HG02763 (cell line): ENCODE measurements at regions not wholly inside any gene's neighbourhood (a gene's known extent, or its start where the extent isn't known, plus 50 kb on each side); places are given as distances from the start of the nearest gene placed in this dataset.
"Not testable (repeated sequence)": the region's sequence is repeated elsewhere in the genome, so short reads cannot be mapped to it uniquely, and the experiment has no call there.

Experiments
- ATAC-seq: cut with Tn5 transposase; IDR thresholded peaks from one replicate; pipeline ENCODE4 v1.9.1; 2021; ENCODE audit warnings: mild to moderate bottlenecking, moderate library complexity; ENCODE audit not compliant: unreplicated experiment

- no peak for ATAC-seq
Observed at GRCh38 chr3:147662705-147663104, 253.5 kb downstream of the ZIC1 start.

GRCh38 chr3:147669077-147669476, 259.9 kb downstream of the ZIC1 start:
- no peak for ATAC-seq

GRCh38 chr3:147672035-147672434, 262.9 kb downstream of the ZIC1 start:
- no peak for ATAC-seq

- ATAC-seq: no peak
Observed at GRCh38 chr3:147672436-147672835, 263.3 kb downstream of the ZIC1 start.

GRCh38 chr3:147675761-147676160, 266.6 kb downstream of the ZIC1 start:
- no peak for ATAC-seq

- no peak for ATAC-seq
Observed at GRCh38 chr3:147680837-147681483, 271.8 kb downstream of the ZIC1 start.

GRCh38 chr3:147688868-147689267, 279.7 kb downstream of the ZIC1 start:
- ATAC-seq: no peak

- no peak for ATAC-seq
Observed at GRCh38 chr3:147699175-147699838, 290.1 kb downstream of the ZIC1 start.

- ATAC-seq: no peak
Observed at GRCh38 chr3:147701195-147701594, 292.0 kb downstream of the ZIC1 start.

- ATAC-seq: no peak
Observed at GRCh38 chr3:147702509-147702908, 293.3 kb downstream of the ZIC1 start.

- no peak for ATAC-seq
Observed at GRCh38 chr3:147705651-147706051, 296.5 kb downstream of the ZIC1 start.

- not testable (repeated sequence) for ATAC-seq
Observed at GRCh38 chr3:147710753-147711152, 301.6 kb downstream of the ZIC1 start.

GRCh38 chr3:147712357-147712756, 303.2 kb downstream of the ZIC1 start:
- ATAC-seq: no peak

GRCh38 chr3:147712758-147713157, 303.6 kb downstream of the ZIC1 start:
- ATAC-seq: not testable (repeated sequence)

- ATAC-seq: no peak
Observed at GRCh38 chr3:147713234-147714133, 304.3 kb downstream of the ZIC1 start.

- no peak for ATAC-seq
Observed at GRCh38 chr3:147729641-147730040, 320.5 kb downstream of the ZIC1 start.

GRCh38 chr3:147730284-147730683, 321.1 kb downstream of the ZIC1 start:
- no peak for ATAC-seq

GRCh38 chr3:147733217-147733616, 324.1 kb downstream of the ZIC1 start:
- no peak for ATAC-seq

- ATAC-seq: no peak
Observed at GRCh38 chr3:147735616-147736015, 326.5 kb downstream of the ZIC1 start.

- ATAC-seq: no peak
Observed at GRCh38 chr3:147736226-147736625, 327.1 kb downstream of the ZIC1 start.

GRCh38 chr3:147737376-147737775, 328.2 kb downstream of the ZIC1 start:
- ATAC-seq: no peak

- no peak for ATAC-seq
Observed at GRCh38 chr3:147740928-147741327, 331.8 kb downstream of the ZIC1 start.
